IMR-90 (cell line): ENCODE measurements at regions not wholly inside any gene's neighbourhood (a gene's known extent, or its start where the extent isn't known, plus 50 kb on each side); places are given as distances from the start of the nearest gene placed in this dataset.

Experiments used
- ATAC-seq: fragments of 200-7000 bp; cut with Tn5 transposase; 2 replicates; pipeline ENCODE4 v1.9.1; 2020; ENCODE audit warnings: low read depth, mild to moderate bottlenecking, moderate library complexity
- BruUV-seq: library from RNA; stranded (reverse); fragments of 400-500 nt; replicated peaks from 2 replicates; lab custom pipeline; 2021; lab: Mats Ljungman, UMichigan
- CTCF ChIA-PET: fragments of 300-600 bp; formaldehyde crosslinking; extraction: SDS; loops from one replicate; lab custom pipeline; 2021; ENCODE audit warnings: antibody characterized with exemption; lab: Yijun Ruan, JAX
- POLR2A ChIA-PET: fragments of 300-600 bp; sonication (Branson Sonifier 250); formaldehyde crosslinking; loops from one replicate; lab custom pipeline; 2022; ENCODE audit warnings: antibody characterized with exemption; ENCODE audit not compliant: unreplicated experiment; lab: Charles Lee
- DNase-seq: peaks from one replicate; pipeline ENCODE4 v3.0.0; 2013
- H2AFZ ChIP-seq: replicated peaks from 2 replicates; pipeline ENCODE3; 2013; ENCODE audit warnings: low read length, mild to moderate bottlenecking; ENCODE audit not compliant: poor library complexity
- H2AK5ac ChIP-seq: 2 replicates; pipeline ENCODE4 v1.6.1; 2013; ENCODE audit warnings: low read depth, low read length, inconsistent platforms
- H2AK9ac ChIP-seq: replicated peaks from 2 replicates; pipeline ENCODE3; 2013; ENCODE audit warnings: mild to moderate bottlenecking, low read depth, low read length, moderate library complexity; ENCODE audit not compliant: poor library complexity
- H2BK120ac ChIP-seq: 2 replicates; pipeline ENCODE4 v1.6.1; 2013; ENCODE audit warnings: low read depth, low read length, inconsistent platforms
- H2BK15ac ChIP-seq: 3 replicates; pipeline ENCODE4 v1.6.1; 2013; ENCODE audit warnings: low read depth, low read length, inconsistent platforms
- H2BK20ac ChIP-seq: 2 replicates; pipeline ENCODE4 v1.6.1; 2013; ENCODE audit warnings: low read depth, mild to moderate bottlenecking, inconsistent platforms, low read length, moderate library complexity
- H2BK5ac ChIP-seq: 2 replicates; pipeline ENCODE4 v1.6.1; 2013; ENCODE audit warnings: mild to moderate bottlenecking, low read depth, low read length, inconsistent platforms; ENCODE audit not compliant: poor library complexity, severe bottlenecking
- H3K14ac ChIP-seq: replicated peaks from 2 replicates; pipeline ENCODE4 v1.6.1; 2013; ENCODE audit warnings: low read depth, low read length, inconsistent platforms
- H3K18ac ChIP-seq: 2 replicates; pipeline ENCODE4 v1.6.1; 2013; ENCODE audit warnings: low read depth, low read length, control low read depth
- H3K23ac ChIP-seq: 2 replicates; pipeline ENCODE4 v1.6.1; 2013; ENCODE audit warnings: low read depth, low read length, inconsistent platforms
- H3K27ac ChIP-seq: 2 replicates; pipeline ENCODE4 v1.5.1; 2013; ENCODE audit warnings: mild to moderate bottlenecking, control low read depth, low read length; ENCODE audit not compliant: insufficient read depth
- H3K27me3 ChIP-seq: 2 replicates; pipeline ENCODE4 v1.6.1; 2013; ENCODE audit warnings: low read length; ENCODE audit not compliant: control insufficient read depth, insufficient read depth
- H3K36me3 ChIP-seq: 2 replicates; pipeline ENCODE4 v1.6.1; 2013; ENCODE audit warnings: low read length, mixed read lengths; ENCODE audit not compliant: control insufficient read depth, insufficient read depth
- H3K4ac ChIP-seq: 2 replicates; pipeline ENCODE4 v1.6.1; 2013; ENCODE audit warnings: low read depth, low read length, inconsistent platforms
- H3K4me1 ChIP-seq: 2 replicates; pipeline ENCODE4 v1.6.1; 2013; ENCODE audit warnings: low read length, mixed read lengths; ENCODE audit not compliant: control insufficient read depth, insufficient read depth
- H3K4me2 ChIP-seq: 2 replicates; pipeline ENCODE4 v1.6.1; 2013; ENCODE audit warnings: low read depth, mild to moderate bottlenecking, control low read depth, low read length, moderate library complexity
- H3K4me3 ChIP-seq: 2 replicates; pipeline ENCODE4 v1.5.1; 2013; ENCODE audit warnings: low read depth, mild to moderate bottlenecking, control low read depth, low read length, moderate library complexity; ENCODE audit not compliant: insufficient read depth
- H3K56ac ChIP-seq: 2 replicates; pipeline ENCODE4 v1.6.1; 2013; ENCODE audit warnings: low read length, inconsistent platforms; ENCODE audit not compliant: insufficient read depth; ENCODE audit errors: extremely low read depth
- H3K79me1 ChIP-seq, 2 experiments: 2 replicates each; pipeline ENCODE4 v1.6.1; 2013; ENCODE audit warnings: low read length in 2 of 2, inconsistent platforms in 1 of 2, low read depth in 1 of 2
- H3K9ac ChIP-seq: 2 replicates; pipeline ENCODE4 v1.6.1; 2013; ENCODE audit warnings: low read depth, low read length, control low read depth
- H3K9me1 ChIP-seq: 2 replicates; pipeline ENCODE4 v1.6.1; 2013; ENCODE audit warnings: low read length, inconsistent platforms; ENCODE audit not compliant: insufficient read depth
- H3K9me3 ChIP-seq: 2 replicates; pipeline ENCODE4 v1.6.1; 2013; ENCODE audit warnings: low read length; ENCODE audit not compliant: control insufficient read depth, insufficient read depth
- H4K20me1 ChIP-seq: 2 replicates; pipeline ENCODE4 v1.6.1; 2013; ENCODE audit warnings: low read length, inconsistent platforms; ENCODE audit not compliant: insufficient read depth
- H4K5ac ChIP-seq: 2 replicates; pipeline ENCODE4 v1.6.1; 2013; ENCODE audit warnings: mild to moderate bottlenecking, low read depth, low read length, control low read depth
- H4K8ac ChIP-seq, 2 experiments: 2 replicates each; pipeline ENCODE4 v1.6.1; 2013; ENCODE audit warnings: low read depth in 2 of 2, low read length in 2 of 2, control low read depth in 1 of 2, inconsistent platforms in 1 of 2
- H4K91ac ChIP-seq: 2 replicates; pipeline ENCODE4 v1.6.1; 2013; ENCODE audit warnings: low read depth, low read length, inconsistent platforms; ENCODE audit not compliant: insufficient read depth
- BHLHE40 ChIP-seq: fragments of 150-350 bp; IDR thresholded peaks from 2 replicates; pipeline ENCODE4 v1.6.1; 2016; ENCODE audit warnings: mild to moderate bottlenecking, low read depth, low read length
- CHD1 ChIP-seq: IDR thresholded peaks from 2 replicates; pipeline ENCODE4 v1.6.1; 2012; ENCODE audit warnings: low read depth, low read length, improper control_type of control experiment
- CTCF ChIP-seq: conservative IDR thresholded peaks from 2 replicates; pipeline ENCODE4 v1.5.1; 2012; ENCODE audit warnings: mild to moderate bottlenecking, low read depth, low read length, improper control_type of control experiment
- ELK1 ChIP-seq: fragments of 150-350 bp; IDR thresholded peaks from 2 replicates; pipeline ENCODE4 v1.6.1; 2016; ENCODE audit warnings: low read depth, mild to moderate bottlenecking, low read length, moderate library complexity, borderline replicate concordance
- RAD21 ChIP-seq: IDR thresholded peaks from 2 replicates; pipeline ENCODE4 v1.6.1; 2012; ENCODE audit warnings: low read length, improper control_type of control experiment
- RCOR1 ChIP-seq: IDR thresholded peaks from 2 replicates; pipeline ENCODE4 v1.6.1; 2012; ENCODE audit warnings: mild to moderate bottlenecking, low read length, improper control_type of control experiment; ENCODE audit not compliant: insufficient replicate concordance
- RFX5 ChIP-seq: IDR thresholded peaks from 2 replicates; pipeline ENCODE4 v1.8.0; 2012; ENCODE audit warnings: low read depth, mild to moderate bottlenecking, low read length, moderate library complexity
- WGBS, 2 experiments: methylation state at CpG; one replicate each; pipeline versions ENCODE4 v1.1.5 to v1.1.7; 2013; ENCODE audit warnings: missing lambda C conversion rate in 2 of 2; ENCODE audit not compliant: insufficient read length in 1 of 2; ENCODE audit errors: extremely low coverage in 2 of 2; 5-methylcytosine and 5-hydroxymethylcytosine counted together
- dilution Hi-C: fragments of 300-500 bp; cut with HindIII; formaldehyde crosslinking; loops from one replicate; pipeline ENCODE4 v1.14.3; 2018; ENCODE audit warnings: low sequenced_read_pairs; ENCODE audit not compliant: unreplicated experiment
- in situ Hi-C: fragments of 300-500 bp; cut with MboI; formaldehyde crosslinking; loops from 3 replicates; pipeline ENCODE4 v1.14.3; 2019; ENCODE audit warnings: low sequenced_read_pairs, inconsistent platforms, mixed read lengths
- intact Hi-C: fragments of 100-400 bp; cut with micrococcal nuclease; formaldehyde crosslinking; loops from 2 replicates; pipeline ENCODE4 v1.10.0; 2022

- dilution Hi-C loops (no loop called here), in situ Hi-C loops (no loop called here), intact Hi-C loops (no loop called here)
- no peak overlapping the region for H3K4ac ChIP-seq
- H4K8ac ChIP-seq = no peak overlapping the region
- no CpG with 5 or more reads among the region's 3 CpGs for WGBS, 2 experiments
- no peaks in the 10 kb centered on the region for H3K79me1 ChIP-seq
- H3K4me3 ChIP-seq = no peak overlapping the region
- H3K4me2 ChIP-seq = no peak overlapping the region
- H2BK15ac ChIP-seq = no peak overlapping the region
- no peak overlapping the region for H2BK20ac ChIP-seq
- no peaks in the 10 kb centered on the region for H3K27me3 ChIP-seq
- no peak overlapping the region for H3K23ac ChIP-seq
- H2BK5ac ChIP-seq = no peak overlapping the region
- no peak overlapping the region for H2AFZ ChIP-seq
- H3K56ac ChIP-seq = no peak overlapping the region
- H2AK9ac ChIP-seq = no peak overlapping the region
- no TSS peak for BruUV-seq
- no peaks in the 10 kb centered on the region for H4K20me1 ChIP-seq
- H3K36me3 ChIP-seq = no peaks in the 10 kb centered on the region
- no peak overlapping the region for H4K5ac ChIP-seq
- no peak overlapping the region for H3K18ac ChIP-seq
- no peak overlapping the region for H3K9ac ChIP-seq
- H3K27ac ChIP-seq = no peak overlapping the region
- DNase-seq (no peak), ATAC-seq (no peak)
- H3K4me1 ChIP-seq = no peaks in the 10 kb centered on the region
- TF ChIP-seq RCOR1 (no peak), CTCF (no peak), RFX5 (no peak), CHD1 (no peak), ELK1 (no peak), RAD21 (no peak), BHLHE40 (no peak)
- ChIA-PET CTCF (no interaction called here), POLR2A (no interaction called here)
- no peaks in the 10 kb centered on the region for H3K9me1 ChIP-seq
- H2AK5ac ChIP-seq = no peak overlapping the region
- H4K91ac ChIP-seq = no peak overlapping the region
- H3K14ac ChIP-seq = no peak overlapping the region
- H2BK120ac ChIP-seq = no peak overlapping the region
- H3K9me3 ChIP-seq = no peaks in the 10 kb centered on the region
These were observed 51.9 kb upstream of the OTOL1 start for GRCh38 chr3:161444694-161445077.
